Hippocampal formation (tissue), 2 donors: ENCODE measurements at regions not wholly inside any gene's neighbourhood (a gene's known extent, or its start where the extent isn't known, plus 50 kb on each side); places are given as distances from the start of the nearest gene placed in this dataset.
"Not testable (repeated sequence)": the region's sequence is repeated elsewhere in the genome, so short reads cannot be mapped to it uniquely, and the experiment has no call there.

Source experiments
- DNase-seq, 2 donors: peaks; one replicate each; lab custom pipeline; 2025; lab: John Stamatoyannopoulos, UW

DNA sequence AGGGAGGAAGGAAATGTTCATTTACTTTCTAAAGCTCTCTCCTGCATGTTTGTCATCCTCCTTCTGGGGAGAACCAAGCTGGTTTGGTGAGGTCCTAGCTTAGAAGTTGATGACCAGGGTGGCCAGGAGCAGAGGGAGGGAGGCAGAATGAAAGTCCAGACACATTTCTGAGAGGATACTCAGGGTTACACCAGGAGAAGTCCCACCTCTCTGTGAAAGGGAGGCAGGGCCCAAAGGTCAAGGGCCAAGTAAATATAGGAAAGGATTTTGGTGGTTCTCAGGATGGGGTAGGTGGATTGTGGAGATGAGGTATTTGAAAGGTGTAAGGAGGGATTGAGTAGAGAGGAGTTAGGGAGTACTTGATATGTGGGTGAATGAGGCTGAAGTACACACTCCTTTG, 58.0 kb upstream of the FBXO11 start:
- DNase-seq: no peak

DNA sequence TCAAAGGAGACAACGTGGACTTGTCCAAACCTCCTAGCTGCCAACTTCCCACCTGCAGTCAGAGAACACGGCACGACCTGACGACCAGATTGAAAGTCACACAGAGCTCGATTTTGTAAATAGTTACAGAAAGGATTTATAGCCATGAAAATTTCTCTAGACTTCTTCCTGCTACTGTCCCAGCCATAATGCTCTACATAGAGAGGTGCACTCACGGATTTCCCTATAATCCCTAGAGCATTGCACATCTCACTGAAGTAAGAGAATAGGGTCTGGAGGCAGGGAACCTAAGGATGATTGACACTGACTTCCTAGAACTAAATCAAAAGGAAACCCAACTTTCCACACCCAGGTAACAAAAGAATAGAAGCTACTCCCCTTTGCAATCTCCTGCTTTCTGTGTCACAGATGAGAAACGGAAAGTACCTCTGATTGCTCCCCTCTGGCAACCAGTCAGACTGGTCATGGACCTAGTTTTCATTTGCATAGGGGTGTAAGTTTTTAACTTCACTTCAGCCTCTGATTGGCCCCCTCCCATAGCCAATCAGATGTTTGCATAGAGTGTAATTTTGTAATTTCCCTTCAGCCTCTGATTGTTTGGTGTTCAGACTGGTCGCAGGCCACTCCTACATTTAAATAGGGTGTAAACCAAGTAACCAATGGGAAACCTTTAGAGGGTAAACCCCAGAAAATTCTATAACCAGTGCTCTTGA, 58.6 kb upstream of the FBXO11 start:
- DNase-seq: no peak

- not testable (repeated sequence) for DNase-seq
Measured at GRCh38 chr2:47976728-47977127, 70.4 kb upstream of the FBXO11 start.

- no peak for DNase-seq
Measured at GRCh38 chr2:47984041-47984440, 77.7 kb upstream of the FBXO11 start.

GRCh38 chr2:47990503-47990902, 84.2 kb upstream of the FBXO11 start:
- no peak for DNase-seq

DNA sequence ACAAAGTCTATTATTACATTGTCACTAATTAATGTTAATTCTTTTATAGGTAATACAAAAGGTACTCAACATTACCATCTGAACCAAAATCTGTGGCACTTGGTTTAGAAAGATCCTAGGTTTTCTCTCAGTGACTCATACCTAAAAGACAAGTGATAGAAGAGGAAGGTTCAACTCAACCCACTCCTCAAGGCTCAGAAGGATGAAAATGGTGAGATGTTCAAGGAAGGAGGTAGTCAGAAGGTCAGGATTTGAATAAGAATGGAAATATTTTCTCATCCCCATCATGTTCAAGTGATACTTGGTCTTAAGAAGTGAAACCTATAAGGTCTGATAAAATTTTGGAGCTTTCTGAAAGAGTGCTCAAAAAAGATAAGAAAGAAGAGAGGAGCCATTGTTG, 86.4 kb upstream of the FBXO11 start:
- no peak for DNase-seq

GRCh38 chr2:47996808-47997207, 90.5 kb upstream of the FBXO11 start:
- no peak for DNase-seq

- no peak for DNase-seq
Measured at GRCh38 chr2:47999512-47999911, 93.2 kb upstream of the FBXO11 start.

- no peak for DNase-seq
Measured at GRCh38 chr2:48001498-48001897, 95.2 kb upstream of the FBXO11 start.

DNA sequence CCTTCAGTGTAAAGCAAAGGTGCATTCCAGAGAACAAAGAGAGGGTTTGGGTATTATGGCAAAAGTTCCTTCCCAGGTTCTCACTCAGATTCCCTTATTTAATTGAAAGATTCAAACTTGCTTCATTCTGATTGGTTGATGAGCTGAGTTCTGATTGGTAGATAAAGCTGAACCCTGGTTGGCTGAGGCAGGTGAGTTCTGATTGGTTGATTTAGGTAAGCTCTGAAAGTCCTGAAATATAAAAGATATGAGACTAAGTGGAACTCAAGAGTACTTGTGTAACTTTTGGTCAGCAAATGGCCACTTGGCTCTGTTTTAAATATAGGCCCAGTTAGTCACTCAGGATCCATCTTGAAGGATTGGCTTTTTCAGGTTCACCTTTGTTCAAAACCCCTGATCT, 99.8 kb upstream of the FBXO11 start:
- no peak for DNase-seq

DNA sequence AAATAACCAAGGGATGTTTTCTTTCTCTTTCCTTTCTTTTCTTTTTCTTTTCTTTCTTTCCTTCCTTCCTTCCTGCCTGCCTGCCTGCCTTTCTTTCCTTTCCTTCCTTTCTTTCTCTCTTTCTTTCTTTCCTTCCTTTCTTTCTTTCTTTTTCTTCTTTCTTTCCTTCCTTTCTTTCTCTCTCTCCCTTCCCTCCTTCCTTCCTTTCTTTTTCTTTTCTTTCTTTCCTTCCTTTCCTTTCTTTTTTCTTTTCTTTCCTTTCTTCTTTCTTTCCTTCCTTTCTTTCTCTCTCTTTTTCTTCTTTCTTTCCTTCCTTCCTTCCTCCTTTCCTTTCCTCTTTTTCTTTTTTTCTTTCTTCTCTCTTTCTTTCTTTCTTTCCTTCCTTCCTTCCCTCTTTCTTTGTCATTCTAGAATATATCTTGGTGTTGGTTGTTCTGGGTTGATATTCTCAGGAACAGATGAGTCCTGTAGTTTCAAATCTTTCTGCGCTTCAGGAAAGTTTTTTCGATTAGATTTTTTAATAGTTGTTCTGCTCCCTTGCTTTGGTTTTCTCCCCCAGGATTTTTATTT, 101.5 kb upstream of the FBXO11 start:
- no peak for DNase-seq

DNA sequence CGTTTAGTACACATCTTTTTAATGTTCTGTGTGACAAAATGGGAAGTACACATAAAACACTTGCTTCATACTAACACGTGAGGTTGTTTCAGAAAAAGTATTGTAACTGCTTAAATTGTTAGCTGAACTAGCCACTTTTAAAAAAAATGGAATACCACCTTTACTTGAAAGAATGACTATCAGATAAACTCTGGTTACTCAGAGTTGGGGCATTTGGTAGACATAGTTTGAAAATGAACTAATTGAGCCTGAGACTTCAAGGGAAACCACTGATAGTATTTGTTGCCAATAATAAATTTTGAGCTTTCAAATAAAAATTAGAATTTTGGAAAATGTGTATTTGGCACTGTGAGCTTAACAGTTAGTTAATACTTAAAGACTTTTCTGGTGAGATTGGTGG, 103.0 kb upstream of the FBXO11 start:
- DNase-seq: no peak

DNA sequence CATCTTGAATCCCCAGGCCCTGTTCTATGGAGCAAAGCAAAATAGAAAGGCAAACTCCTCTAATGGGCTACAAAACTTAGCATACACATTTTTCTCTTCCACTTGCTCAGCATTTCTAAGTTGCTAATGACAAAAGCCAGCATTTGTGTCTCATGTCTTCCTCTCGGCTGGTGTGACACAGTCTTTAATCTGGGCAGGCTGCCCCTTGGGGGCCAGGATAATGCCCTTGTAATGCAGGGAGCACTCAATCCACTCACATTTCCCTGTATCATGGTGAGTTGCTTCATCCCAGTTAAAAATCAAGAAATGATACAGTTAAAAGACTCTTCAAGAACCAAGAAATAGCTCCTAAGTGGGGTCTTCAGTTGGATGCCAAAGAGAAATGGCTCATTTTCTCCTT, 109.1 kb upstream of the FBXO11 start:
- DNase-seq: no peak

DNA sequence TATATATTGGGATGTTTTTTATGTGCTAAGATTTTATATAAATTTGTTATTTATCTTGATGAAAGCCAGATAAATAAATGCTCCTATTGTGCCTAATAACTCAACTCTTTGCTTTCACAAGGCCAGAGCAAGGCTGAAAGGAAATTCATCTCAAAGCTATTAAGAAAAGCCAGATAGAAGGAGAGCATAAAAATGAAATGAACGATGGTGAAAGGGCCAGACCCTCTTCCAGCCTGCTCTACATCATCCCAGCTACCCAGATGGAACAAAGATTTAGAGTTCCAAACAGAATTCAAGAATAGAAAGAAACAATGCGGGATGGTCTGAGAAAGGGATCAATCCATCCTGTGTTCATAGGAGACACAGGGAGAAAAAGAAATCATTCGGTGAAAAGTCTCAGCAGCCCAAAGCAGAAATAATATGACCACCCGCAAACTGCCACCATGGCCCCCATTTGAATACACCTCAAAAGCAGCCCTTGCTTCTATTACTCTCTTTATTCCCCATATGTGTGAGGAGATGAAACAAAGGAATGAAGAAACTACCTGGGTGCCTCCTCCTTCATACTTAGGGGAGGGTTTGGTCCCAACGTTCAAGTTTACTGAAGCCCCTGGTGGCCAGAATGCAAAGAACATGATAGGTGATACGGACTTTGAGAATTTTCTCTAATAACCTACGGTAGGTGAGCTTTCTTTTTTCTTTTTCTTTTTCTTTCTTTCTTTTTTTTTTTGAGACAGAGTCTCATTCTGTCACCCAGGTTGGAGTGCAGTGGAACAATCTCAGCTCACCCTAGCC, 110.1 kb upstream of the FBXO11 start:
- no peak for DNase-seq

DNA sequence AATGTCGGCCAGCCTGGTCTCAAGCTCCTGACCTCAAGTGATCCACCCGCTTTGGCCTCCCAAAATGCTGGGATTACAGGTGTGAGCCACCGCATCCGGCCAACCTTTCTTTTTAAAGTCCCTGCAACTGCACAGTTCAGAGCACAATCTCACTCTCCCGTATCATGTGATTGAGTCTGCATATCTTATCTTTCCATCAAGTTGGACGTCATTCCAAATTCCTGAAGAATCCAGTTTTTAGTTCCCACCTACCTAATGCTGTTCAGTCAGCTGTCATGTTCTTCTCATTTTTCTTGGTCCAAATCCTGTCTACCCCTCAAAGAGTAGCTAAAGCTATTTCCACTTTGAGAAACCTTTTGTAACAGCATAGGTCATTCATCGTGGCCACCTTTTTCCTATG, 110.8 kb upstream of the FBXO11 start:
- no peak for DNase-seq

DNA sequence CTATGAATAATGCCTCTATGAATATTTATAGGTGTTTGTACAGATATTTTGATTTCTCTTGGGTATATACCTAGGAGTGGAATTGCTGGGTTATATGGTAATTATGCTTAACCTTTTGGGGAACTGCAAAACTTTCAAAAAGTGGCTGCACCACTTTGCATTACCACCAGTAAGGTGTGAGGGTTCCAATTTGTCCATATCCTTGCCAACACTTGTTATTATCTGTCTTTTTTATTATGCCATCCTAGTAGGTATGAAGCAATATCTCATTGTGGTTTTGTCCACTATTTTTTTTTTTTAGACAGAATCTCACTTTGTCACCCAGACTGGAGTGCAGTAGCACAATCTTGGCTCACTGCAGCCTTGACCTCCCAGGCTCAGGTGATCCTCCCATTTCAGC, 112.2 kb upstream of the FBXO11 start:
- no peak for DNase-seq

- DNase-seq: no peak
Measured at GRCh38 chr2:48026865-48027264, 120.6 kb upstream of the FBXO11 start.

DNA sequence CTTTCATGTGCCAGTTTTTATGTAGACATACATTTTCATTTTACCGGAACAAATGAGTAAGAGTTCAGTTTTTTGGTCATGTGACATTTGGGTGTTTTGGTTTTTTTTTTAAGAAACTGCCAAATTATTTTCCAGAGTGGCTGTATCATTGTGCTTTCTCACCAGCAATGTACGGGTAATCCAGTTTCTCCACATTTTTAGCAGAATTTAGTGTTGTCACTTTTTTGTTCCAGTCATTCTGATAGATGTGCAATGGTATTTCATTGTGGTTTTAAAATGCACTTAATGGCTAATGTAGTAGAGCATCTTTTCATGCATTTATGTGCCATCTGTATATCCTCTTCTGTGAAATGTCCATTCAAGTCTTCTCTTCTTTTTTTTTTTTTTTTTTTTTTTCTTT, 126.5 kb upstream of the FBXO11 start:
- DNase-seq: no peak

GRCh38 chr2:48034295-48034694, 128.0 kb upstream of the FBXO11 start:
- DNase-seq: no peak

DNA sequence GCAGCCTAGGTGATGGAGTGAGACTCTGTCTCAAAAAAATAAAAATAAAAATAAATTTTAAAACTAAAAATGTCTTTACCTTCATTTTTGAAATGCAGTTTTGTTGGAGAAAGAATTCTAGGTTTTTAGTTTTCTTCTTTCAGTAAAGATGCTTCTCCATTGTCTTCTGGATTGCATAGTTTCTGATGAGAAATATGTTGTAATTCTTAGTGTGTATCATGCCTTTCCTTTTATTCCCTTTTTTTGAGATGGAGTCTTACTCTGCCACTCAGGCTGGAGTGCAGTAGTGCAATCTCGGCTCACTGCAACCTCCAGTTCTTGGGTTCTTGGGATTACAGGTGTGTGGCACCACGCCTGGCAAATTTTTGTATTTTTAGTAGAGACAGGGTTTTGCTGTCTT, 130.0 kb upstream of the FBXO11 start:
- no peak for DNase-seq

GRCh38 chr2:48039209-48039990, 133.1 kb upstream of the FBXO11 start:
- no peak for DNase-seq

DNA sequence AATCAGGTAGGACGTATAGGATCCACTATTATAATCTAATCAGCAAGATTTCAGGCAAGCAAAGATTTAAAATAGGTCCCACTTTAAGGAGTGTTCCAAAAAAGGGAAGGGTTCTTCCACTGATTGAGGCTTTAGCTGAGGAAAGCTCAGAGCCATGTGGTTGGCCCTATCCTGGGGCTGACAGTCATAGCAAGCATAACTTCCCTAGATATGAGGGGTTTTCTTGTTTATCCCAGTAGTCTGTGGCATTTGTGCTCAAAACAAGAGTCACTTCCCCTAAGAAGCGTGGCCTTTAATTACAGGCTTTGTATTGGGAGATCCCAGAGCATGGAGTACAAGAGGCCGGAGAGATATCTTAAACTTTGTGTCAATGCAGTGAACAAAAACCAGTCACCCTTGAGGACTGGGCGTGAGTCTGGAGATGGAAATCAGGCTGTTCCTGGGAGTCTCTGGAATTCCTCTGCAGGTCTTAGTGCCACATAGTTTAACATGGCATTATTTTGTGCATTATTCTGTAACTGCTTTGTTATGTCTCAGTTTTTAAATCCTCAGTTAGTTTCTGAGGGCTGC, 136.9 kb upstream of the FBXO11 start:
- DNase-seq: no peak
